ENCODE measurements at regions not wholly inside any gene's neighbourhood (a gene's known extent, or its start where the extent isn't known, plus 50 kb on each side); places are given as distances from the start of the nearest gene placed in this dataset.

DNA sequence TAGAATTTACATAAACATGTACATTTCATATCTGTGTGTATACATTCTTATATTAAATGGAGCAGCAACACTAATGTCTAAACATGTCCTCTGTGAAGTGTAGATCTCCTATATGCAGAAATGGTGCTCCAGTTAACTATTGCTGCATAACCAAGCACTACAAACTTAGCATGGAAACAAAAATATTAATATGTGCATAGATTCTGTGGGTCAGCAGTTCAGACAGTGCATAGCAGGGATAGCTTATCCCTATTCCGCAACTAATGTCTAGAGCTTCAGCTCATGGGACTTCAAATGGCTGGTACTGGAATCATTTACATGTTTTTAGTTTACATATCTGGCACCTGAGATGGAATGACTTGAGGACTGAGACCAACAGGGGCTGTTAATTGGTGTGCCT is 652.1 kb downstream of the TLE4 start:
- no peak for DNase-seq (ENCODE audit: low spot score)

DNA sequence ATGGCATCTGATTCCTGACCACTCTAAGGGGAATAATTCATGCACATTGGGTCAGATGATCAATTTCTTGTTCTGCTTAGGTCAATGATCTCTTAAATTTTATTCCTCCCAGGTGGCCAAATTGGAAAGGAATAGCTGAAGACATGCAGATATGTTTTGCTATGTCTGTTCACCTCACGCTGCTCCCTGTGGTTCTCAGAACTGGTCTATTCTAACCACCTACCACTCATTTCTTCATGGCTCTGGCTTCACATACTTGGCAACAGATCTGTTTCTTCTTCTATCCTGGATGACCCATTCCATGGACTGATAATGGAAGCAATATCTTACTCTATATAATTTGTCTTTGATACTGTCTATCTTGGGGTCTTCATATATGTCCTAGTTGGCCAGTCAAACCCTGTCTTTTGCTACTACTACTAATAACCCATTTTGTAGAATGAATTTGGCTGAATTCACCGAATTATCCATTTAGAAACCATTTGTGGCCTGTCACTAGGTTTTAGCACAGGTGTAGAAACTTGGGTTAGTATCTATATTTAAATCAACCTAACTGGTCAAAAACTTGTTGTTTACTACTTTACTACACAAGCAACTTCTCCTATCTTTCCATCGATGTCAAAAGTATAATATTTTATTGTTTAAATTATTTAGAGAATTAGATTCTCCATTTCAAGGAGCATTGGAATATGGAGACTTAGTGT is 650.9 kb downstream of the TLE4 start:
- DNase-seq (ENCODE audit: low spot score): no peak

DNA sequence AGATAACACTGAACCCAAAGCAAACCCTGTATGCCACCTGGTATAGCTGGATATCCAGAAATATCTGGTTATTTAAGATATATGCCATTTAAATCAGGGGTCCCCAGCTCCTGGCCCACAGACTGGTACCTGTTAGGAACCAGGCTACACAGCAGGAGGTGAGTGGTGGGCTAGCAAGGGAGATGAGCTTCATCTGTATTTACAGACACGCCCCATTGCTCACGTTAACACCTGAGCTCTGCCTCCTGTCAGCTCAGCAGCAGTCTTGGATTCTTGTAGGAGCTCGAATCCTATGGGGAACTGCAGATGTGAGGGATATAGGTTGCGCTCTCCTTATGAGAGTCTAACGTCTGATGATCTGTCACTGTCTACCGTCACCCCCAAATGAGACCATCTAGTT is 646.6 kb downstream of the TLE4 start:
- DNase-seq (ENCODE audit: low spot score): no peak

DNA sequence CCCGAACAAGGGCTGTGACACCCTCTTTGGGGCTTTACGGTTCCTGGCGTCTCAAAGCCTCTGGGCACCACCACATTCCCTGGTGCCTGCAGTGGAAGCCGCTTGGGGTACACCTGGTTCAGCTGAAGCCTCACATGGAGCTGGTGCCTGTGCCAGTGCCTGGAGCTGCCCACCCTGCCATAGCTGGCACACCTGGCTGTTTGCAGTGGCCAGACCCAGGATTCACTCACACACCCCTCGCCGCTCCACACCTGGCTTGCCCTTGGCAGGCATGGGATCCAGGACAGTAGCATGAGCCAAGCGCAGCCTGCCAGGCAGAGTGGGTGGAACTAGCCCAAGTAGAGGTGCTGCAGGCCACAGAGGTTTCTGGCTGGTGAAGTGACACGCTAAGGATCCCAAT is 641.8 kb downstream of the TLE4 start:
- no peak for DNase-seq (ENCODE audit: low spot score)

DNA sequence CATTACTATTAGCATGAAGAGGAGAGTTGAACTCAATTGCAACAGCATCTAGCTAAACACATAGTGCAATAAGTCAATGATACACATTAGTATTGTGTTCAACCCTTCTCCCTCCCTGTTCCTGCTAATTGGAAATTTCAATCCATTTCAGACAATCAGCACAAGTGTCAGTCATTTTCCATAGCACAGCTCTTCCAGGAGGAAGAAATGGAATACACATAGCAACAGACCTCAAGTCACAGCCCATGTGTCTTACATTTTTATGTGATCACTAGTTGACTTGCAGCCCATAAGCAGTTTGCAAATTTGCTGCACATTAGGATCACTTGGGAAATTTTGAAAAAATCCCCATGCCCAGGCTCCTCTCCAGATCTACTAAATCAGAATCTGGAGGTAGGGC is 636.9 kb downstream of the TLE4 start:
- DNase-seq (ENCODE audit: low spot score): no peak

DNA sequence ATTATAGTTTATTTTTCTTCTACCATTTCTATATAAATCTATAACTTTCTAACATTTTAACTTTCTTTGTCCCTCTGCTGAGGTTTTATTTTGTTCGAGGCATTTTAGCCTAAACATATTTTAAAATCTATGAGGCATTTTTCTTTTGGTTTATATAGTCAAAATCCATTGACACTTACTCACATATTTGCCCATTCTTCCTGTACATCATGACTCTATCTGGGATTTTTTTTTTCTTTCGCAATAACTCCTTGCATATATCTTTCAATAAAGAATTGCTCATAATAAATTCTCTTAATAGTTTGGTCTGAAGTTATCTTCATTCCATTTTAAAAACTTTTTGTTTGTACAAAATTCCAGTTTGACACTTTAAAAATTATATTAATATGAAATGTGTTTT is 632.3 kb downstream of the TLE4 start:
- no peak for DNase-seq (ENCODE audit: low spot score)

DNA sequence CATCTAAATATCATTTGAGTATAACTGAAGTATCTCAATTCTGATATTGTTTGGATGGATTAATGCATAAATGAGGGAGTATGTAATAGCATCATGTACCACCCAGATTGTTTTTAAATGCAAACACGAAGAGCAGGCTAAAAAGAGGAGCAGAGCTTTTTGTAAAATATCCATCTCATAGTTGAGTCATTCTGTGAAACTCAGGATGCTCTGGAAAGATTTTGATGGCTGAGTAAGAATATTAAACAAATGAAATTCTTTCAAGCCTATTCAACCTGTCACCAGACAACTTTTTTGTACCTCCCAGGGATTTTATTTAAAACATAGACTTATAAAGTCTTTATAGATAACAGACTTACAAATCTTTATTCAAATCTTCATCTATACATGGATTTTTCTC is 625.9 kb downstream of the TLE4 start:
- DNase-seq (ENCODE audit: low spot score): no peak

DNA sequence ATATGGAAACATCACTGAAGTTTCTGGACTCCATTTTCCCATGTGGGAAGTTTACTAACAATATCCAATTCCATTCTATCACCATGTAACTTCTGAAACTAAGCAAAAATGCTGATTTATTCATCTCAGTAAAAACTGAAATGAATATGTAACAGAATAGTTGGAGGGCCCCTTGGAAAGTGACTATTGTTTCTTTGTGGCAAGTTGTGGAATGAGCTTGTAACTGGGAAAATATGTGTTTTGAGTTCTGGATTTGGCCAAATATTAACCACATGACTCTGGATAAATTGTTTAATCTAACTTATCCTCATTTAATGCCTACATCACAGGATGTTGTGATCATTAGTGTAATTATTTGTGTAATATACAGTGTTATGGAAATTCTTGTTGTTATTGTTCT is 619.3 kb downstream of the TLE4 start:
- DNase-seq (ENCODE audit: low spot score): no peak

DNA sequence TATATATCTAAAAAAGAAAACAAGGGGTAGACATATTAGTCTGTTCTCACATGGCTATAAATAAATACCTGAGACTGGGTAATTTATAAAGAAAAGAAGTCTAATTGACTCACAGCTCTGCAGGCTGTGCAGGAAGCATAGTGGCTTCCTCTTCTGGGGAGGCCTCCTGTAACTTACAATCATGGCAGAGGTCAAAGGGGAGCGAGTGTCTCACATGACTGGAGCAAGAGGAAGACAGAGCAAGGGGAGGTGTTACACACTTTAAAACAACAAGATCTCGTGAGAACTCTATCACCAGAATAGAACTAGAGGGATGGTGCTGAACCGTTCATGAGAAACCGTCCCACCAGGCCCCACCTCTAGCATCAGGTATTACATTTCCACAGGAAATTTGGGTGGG is 616.8 kb downstream of the TLE4 start:
- DNase-seq (ENCODE audit: low spot score): no peak

DNA sequence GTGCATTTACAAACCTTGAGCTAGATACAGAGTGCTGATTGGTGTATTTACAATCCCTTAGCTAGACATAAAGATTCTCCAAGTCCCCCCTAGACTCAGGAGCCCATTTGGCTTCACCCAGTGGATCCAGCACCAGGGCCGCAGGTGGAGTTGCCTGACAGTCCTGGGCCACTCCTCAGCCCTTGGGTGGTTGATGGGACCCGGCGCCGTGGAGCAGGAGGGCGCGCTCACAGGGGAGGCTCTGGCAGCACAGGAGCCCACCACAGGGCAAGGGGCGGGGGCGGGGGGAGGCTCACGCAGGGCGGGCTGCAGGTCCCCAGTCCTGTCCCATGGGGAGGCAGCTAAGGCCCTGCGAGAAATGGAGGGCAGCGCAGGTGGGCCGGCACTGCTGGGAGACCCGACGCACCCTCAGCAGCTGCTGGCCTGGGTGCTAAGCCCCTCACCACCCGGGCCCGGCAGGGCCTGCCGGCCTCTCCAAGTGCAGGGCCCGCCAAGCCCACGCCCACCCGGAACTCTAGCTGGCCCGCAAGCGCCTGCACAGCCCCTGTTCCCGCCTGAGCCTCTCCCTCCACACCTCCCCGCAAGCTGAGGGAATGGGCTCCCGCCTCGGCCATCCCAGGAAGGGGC is 613.5 kb downstream of the TLE4 start:
- DNase-seq (ENCODE audit: low spot score): no peak

DNA sequence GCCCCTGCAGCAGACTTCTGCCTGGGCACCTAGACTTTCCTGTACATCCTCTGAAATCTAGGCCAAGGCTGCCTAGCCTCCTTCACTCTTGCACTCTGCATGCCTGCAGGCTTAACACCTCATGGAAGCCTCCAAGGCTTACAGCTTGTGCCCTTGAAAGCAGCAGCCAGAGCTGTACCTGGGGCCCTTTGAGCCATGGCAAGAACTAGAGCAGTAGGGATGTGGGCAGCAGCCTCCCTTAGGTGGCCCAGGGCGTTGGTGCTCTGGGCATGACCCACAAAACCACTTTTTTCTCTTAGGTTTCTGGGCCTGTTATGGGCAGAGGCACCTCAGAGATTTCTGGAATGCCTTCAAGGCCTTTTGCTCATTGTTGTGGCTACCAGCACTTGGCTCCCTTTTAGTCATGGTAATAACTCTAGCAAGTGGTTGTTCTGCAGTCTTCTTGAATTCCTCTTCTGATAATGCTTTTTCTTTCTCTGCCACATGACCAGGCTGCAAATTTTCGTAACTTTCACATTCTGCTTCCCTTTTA is 606.2 kb downstream of the TLE4 start:
- no peak for DNase-seq (ENCODE audit: low spot score)

DNA sequence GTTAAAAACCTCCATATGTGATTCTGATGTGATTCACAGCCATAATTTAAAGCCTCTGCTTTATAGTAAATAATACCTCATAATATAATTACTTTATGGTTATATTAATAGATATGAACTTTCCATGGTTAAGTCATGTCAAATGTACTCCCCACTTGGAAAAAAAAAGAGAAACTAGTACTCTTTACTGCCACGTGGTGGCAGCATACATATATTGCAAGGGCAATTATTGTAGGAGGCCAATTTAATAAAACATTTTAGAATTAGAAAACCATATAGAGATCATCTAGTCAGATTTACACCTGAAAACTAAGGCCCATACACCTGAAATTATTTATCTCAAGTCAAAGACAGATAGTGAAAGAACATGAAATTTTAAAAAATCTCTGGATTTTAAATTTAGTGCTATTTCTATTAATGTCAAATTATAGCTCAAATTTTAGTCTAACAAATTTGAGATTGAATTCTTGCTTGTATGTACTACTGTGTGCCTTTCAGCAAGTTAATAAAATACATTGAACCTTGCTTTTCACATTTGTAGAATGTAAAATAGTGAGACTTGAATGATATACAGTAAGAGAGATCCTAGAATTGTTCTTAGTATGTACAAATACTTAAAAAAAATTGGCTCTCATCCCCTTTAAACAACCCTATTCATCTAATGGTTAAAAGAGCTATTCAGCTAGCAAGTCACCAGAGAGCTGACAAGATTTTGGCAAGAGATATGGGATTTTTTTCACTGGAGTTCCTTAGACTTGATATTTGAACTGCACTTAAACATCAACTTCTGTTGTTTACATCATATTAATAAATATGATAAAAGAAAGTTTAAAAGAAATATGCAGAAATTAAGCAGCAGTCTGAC is 603.8 kb downstream of the TLE4 start:
- peak; percentile 17 for DNase-seq (ENCODE audit: low spot score)

DNA sequence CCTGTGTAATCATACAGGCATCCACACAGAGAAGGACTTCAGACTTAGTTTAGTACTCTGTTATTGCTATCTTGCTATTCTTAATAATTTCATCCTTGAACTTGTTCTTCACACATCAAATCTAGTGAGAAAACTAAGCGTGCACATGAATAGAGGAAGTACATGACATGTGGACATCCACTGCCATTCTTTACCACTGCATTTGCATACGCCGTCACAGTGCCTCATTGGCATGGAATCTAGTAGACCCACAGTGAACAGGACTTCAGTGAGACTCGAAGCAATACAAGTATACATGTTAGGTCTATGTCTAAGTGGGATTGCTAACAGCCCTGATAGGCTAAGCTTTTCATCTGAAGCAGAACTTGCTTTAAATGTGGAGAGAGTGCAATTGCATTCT is 592.1 kb downstream of the TLE4 start:
- no peak for DNase-seq (ENCODE audit: low spot score)

DNA sequence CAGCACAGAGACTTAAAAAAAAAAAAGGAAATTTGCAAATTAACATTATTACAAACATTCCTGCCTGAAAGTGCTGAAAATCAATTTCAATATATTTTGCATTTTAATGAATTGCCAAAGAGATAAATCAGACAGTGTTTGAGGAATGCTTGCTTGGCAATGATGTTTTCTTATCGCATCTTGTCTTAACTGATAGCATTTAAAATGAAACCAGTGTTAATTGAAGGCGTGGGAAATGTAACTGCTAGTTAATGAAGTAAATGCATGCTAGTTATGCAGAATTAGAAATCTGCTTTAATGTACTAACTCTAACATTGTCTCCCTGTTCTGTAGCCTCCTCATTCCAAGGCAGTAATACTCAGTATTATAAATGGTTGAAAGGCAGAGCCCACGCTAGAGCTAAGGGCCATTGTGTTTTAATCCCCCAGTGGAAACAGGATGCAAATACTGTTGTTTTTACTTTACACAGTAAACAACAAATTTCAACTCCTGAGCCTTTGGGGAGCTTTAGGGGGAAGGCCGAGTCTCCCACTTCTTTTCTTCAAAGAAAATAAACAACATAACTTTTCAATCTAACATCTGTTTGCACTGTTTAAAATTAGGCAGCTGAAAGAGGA is 586.9 kb downstream of the TLE4 start:
- DNase-seq (ENCODE audit: low spot score): no peak

DNA sequence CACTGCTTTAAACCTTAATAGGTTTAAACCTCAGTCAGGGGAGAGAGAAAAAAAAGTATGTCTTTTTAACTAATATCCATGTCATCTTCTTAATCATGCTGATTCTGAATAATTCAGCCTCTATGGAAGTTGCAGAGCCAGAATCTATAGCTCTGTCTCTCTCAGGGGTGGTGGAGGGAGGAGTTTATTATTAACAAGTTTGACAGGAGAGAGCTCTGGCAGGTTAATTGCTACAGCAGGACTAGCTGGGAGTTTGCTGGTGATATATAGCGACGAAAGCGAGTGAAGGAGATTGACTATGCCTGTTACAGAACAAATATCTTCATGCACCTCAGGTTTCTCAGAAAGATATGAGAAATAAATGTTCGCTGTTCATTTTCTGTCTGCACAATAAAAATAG is 586.4 kb downstream of the TLE4 start:
- no peak for DNase-seq (ENCODE audit: low spot score)

DNA sequence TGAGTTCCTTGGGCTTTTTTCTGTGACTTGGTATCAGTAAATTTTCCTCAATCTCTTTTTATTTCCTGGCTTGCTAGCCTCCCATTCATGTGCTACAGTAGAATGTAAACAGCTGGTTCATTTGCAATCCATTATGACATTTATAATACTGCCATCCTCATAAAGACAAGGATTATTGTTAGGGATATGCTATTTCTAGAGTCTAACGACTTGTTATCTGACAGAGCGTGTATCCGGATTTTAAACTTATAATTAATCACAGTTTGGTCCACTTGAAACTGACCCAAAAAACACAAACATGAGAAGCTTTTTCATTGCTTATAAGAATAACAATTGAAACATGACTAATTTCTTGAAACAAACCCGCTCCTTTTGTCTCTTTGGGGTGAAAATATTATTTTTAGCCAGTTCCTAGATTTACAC is 585.8 kb downstream of the TLE4 start:
- DNase-seq (ENCODE audit: low spot score): no peak

DNA sequence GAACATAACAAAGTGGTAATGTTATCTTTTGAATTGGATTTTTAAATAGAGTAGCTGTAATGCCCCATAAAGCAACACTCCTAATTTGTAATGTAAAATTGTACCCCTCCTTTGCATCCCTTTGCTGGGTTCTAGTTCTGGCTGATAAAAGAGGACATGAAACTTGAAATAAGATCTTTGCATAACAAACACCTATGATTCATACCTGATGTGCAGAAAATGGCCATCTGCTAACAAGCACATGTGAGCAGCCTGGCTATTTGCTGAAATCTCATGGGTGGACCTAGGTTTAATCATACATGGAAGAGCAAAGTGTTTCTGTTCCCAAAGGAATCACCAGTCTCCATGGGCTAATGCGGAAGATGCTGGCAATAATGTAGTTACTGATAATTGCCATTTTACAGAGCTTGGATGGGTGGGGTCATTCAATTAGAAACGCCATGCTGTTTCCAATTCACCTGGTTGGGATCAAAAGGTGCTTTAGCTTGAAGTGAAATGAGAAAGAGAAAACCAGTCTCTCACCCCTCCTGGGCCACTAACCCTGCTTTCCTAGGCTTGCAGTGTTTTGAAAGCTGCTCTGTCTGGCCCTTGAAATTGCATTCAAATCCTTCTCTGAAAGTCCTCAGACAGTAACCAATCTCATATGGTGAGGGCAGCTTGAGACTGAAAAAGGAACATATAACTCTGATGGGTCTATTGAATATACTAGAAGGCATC is 585.1 kb downstream of the TLE4 start:
- DNase-seq (ENCODE audit: low spot score): no peak

DNA sequence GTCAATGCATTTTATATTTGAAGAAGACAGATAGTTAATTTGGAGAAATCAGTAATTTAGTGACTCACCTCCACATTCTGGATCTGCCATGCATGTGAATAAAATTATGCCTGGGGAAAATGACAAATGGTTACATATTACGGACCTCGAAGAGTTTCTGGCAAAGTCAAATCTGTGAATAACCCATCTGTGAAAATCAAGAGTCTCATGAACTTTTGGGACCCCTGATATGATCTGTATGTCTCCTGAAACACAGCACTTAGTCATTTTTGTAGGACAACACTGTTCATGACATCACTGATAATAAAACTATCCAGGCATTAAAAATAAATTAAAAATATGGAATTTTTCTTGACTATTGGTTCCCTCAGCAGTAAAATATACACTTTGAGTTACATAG is 584.5 kb downstream of the TLE4 start:
- no peak for DNase-seq (ENCODE audit: low spot score)

DNA sequence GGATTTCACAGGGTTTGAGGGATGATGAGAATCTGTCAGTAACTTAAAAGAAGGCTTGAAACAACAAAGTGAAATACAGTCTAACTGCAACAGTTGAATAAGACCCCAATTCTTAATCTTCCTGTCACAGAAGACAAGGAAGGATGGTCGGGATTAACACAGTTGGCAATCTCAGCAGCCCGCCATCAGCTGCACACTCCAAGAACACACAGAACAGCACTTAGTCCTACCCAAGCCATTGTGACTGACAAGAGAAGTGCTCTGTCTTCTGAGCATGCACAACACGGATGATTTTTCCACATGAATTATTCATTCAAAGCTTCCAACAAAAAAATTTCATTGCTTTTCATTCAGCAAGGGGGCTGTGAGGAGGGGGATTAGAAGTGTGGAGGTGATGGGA is 576.1 kb downstream of the TLE4 start:
- DNase-seq (ENCODE audit: low spot score): no peak

DNA sequence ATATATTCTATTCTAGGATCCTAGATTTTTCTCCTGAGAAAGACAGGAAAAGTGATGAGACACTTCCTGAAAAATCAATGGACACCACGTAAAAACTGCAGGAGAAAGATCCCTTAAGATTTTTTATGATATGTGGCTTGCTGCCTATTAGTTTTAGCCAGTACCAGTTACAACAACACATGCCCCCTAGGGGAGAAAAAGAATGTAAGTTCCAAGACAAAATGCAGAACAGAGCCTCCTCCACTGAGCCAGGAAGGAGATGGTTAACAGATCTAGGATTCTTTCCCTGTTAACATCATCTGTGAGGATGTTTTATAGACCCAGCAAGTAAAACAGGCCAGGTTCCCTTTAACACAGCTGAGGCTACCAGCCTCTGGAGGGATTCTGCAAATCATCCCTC is 574.7 kb downstream of the TLE4 start:
- peak; percentile 13 for DNase-seq (ENCODE audit: low spot score)

DNA sequence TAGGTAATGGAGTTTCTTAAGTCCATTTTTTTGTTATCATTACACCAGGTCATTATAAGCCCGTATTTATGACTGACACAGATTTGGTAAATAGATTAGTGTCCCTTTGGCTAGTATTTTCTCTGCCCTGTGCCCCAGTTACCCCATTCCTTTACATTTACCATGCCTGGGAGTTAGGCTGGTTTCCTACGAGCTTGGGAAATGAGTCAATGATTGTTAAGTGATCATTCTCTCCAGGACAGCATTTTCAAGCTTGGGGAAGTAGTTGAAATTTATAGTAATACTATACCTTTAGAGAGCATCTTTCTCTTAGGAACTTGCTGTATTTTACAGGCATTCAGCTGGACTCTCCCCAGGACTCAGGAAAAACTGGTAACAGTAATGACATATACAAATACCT is 573.1 kb downstream of the TLE4 start:
- DNase-seq (ENCODE audit: low spot score): no peak

DNA sequence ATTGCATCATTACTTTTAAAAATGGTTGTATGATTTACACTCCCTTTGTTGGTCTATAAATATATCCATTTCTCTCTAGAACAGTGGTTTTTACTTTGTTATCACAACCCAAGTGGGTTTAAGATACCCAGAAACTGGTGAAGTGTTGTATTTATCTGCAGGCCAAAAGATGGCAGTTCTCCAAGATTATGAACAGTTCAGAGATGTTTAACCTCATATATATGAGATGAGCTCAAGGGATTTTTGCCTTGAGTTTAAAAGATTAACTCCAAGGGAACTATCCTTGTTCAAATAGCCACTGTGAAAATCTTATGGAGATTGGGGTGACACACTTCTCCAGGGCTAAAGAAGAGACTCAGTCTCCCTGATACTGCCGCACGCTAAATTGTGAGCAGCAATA is 572.6 kb downstream of the TLE4 start:
- no peak for DNase-seq (ENCODE audit: low spot score)

Data from iPS-NIHi11 (cell line).